ENCODE measurements at regions not wholly inside any gene's neighbourhood (a gene's known extent, or its start where the extent isn't known, plus 50 kb on each side); places are given as distances from the start of the nearest gene placed in this dataset.

DNA sequence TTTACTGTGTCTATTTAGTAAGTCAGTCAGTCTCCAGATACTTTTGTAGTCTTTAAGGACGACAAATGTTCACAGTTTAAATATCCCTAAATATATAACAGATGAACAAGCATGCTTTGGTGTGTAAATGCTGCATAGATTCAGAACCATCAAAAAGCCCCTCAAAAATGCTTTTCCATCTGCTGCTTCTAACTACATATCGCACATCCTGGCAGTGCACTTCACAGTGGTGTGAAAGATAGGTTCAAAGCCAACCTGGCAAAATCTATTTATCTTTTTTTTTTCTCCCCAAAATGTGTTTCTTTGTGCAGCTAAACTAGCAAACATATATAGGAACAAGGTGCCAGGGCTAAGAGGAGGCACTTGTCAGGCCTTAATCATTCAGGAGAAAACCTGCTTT is 753.8 kb downstream of the PLCL1 start:
- Histone ChIP-seq H3K27ac (ENCODE audit: control insufficient read depth, insufficient read depth, low read length) (no peak overlapping the region), H3K27me3 (ENCODE audit: control insufficient read depth, extremely low read depth, insufficient read depth, low read length) (no peaks in the 10 kb centered on the region), H3K4me3 (ENCODE audit: control insufficient read depth in 2 of 3, extremely low read depth in 1 of 3, insufficient read depth in 2 of 3, low read depth in 1 of 3, low read length in 3 of 3) (no peak overlapping the region), H3K4me2 (ENCODE audit: control insufficient read depth, extremely low read depth, insufficient read depth, low read depth, low read length) (no peak overlapping the region), H3K79me2 (ENCODE audit: control insufficient read depth, insufficient read depth, low read length) (no peaks in the 10 kb centered on the region), H3K36me3 (ENCODE audit: control insufficient read depth in 2 of 2, extremely low read depth in 1 of 2, insufficient read depth in 2 of 2, low read length in 2 of 2) (no peaks in the 10 kb centered on the region), H3K9ac (ENCODE audit: control insufficient read depth, extremely low read depth, insufficient read depth, low read length) (no peak overlapping the region), H2AFZ (ENCODE audit: control insufficient read depth, low read length) (no peak overlapping the region), H3K9me3 (ENCODE audit: control insufficient read depth, low read depth, low read length) (no peaks in the 10 kb centered on the region), H4K20me1 (ENCODE audit: control insufficient read depth, extremely low read depth, insufficient read depth, low read length) (no peaks in the 10 kb centered on the region), H3K4me1 (ENCODE audit: control insufficient read depth, extremely low read depth, insufficient read depth, low read length) (no peaks in the 10 kb centered on the region), H3K9me1 (ENCODE audit: control insufficient read depth, extremely low read depth, insufficient read depth, low read length) (no peaks in the 10 kb centered on the region)
- DNase-seq (ENCODE audit: low read depth, low spot score) (no peak), FAIRE-seq (no peak)
- dilution Hi-C loops (cut with MboI; ENCODE audit: extremely low pct_ligation_motif_present, low sequenced_read_pairs), result no loop called here
- TF ChIP-seq CTCF (optimal IDR thresholded peaks at IDR 0.05 in 1 of 3, IDR thresholded peaks at IDR 0.05 in 1 of 3, conservative IDR thresholded peaks at IDR 0.05 in 1 of 3; ENCODE audit: extremely low read depth in 1 of 3, insufficient read depth in 2 of 3, low read length in 3 of 3) (no peak), EZH2 (IDR thresholded peaks at IDR 0.05; ENCODE audit: low read length) (no peak)

- H4K20me1 ChIP-seq (ENCODE audit: control insufficient read depth, extremely low read depth, insufficient read depth, low read length), result no peaks in the 10 kb centered on the region
- DNase-seq (ENCODE audit: low read depth, low spot score) (no peak), FAIRE-seq (no peak)
- TF ChIP-seq CTCF (optimal IDR thresholded peaks at IDR 0.05 in 1 of 3, IDR thresholded peaks at IDR 0.05 in 1 of 3, conservative IDR thresholded peaks at IDR 0.05 in 1 of 3; ENCODE audit: extremely low read depth in 1 of 3, insufficient read depth in 2 of 3, low read length in 3 of 3), result no peak
- no peak for TF ChIP-seq EZH2 (IDR thresholded peaks at IDR 0.05; ENCODE audit: low read length)
- no peaks in the 10 kb centered on the region for H3K36me3 ChIP-seq (ENCODE audit: control insufficient read depth in 2 of 2, extremely low read depth in 1 of 2, insufficient read depth in 2 of 2, low read length in 2 of 2)
- no peak overlapping the region for H3K9ac ChIP-seq (ENCODE audit: control insufficient read depth, extremely low read depth, insufficient read depth, low read length)
- dilution Hi-C loops (cut with MboI; ENCODE audit: extremely low pct_ligation_motif_present, low sequenced_read_pairs), result no loop called here
- H3K4me2 ChIP-seq (ENCODE audit: control insufficient read depth, extremely low read depth, insufficient read depth, low read depth, low read length), result no peak overlapping the region
- H3K79me2 ChIP-seq (ENCODE audit: control insufficient read depth, insufficient read depth, low read length), result no peaks in the 10 kb centered on the region
- H3K4me1 ChIP-seq (ENCODE audit: control insufficient read depth, extremely low read depth, insufficient read depth, low read length), result no peaks in the 10 kb centered on the region
- no peaks in the 10 kb centered on the region for H3K9me3 ChIP-seq (ENCODE audit: control insufficient read depth, low read depth, low read length)
- H3K9me1 ChIP-seq (ENCODE audit: control insufficient read depth, extremely low read depth, insufficient read depth, low read length), result no peaks in the 10 kb centered on the region
- no peak overlapping the region for H2AFZ ChIP-seq (ENCODE audit: control insufficient read depth, low read length)
- no peak overlapping the region for H3K27ac ChIP-seq (ENCODE audit: control insufficient read depth, insufficient read depth, low read length)
- no peak overlapping the region for H3K4me3 ChIP-seq (ENCODE audit: control insufficient read depth in 2 of 3, extremely low read depth in 1 of 3, insufficient read depth in 2 of 3, low read depth in 1 of 3, low read length in 3 of 3)
- H3K27me3 ChIP-seq (ENCODE audit: control insufficient read depth, extremely low read depth, insufficient read depth, low read length), result no peaks in the 10 kb centered on the region
Observed at GRCh38 chr2:198546122-198546521, 741.7 kb downstream of the PLCL1 start.

Measured in keratinocyte (primary cell).